HCT116 (cell line): ENCODE measurements at regions not wholly inside any gene's neighbourhood (a gene's known extent, or its start where the extent isn't known, plus 50 kb on each side); places are given as distances from the start of the nearest gene placed in this dataset.

Experiments
- ATAC-seq: fragments of 200-7000 bp; cut with Tn5 transposase; 2 replicates; pipeline ENCODE4 v1.9.1; 2020; ENCODE audit warnings: mild to moderate bottlenecking, moderate library complexity
- BruUV-seq: library from RNA; stranded (reverse); fragments of 400-500 nt; replicated peaks from 2 replicates; lab custom pipeline; 2021; lab: Mats Ljungman, UMichigan
- CTCF ChIA-PET: fragments of 300-600 bp; sonication (Branson Sonifier 250); formaldehyde crosslinking; loops from one replicate; lab custom pipeline; 2021; ENCODE audit warnings: antibody characterized with exemption; lab: Charles Lee
- POLR2A ChIA-PET: fragments of 300-600, 350-600 bp; sonication (Branson Sonifier 250); formaldehyde crosslinking; loops from one replicate; lab custom pipeline; 2021; ENCODE audit warnings: antibody characterized with exemption; lab: Charles Lee
- RAD21 ChIA-PET, 2 experiments: fragments of 300-600 bp; sonication (Branson Sonifier 250); formaldehyde crosslinking; loops; one replicate each; lab custom pipeline; 2023; ENCODE audit warnings: low total read pairs in 2 of 2; ENCODE audit not compliant: uncharacterized antibody in 2 of 2, unreplicated experiment in 2 of 2, low non-redundant PET in 1 of 2; lab: Charles Lee
- DNase-seq: peaks from one replicate; pipeline ENCODE4 v3.0.0-alpha.2; 2010; ENCODE audit warnings: low read depth, low spot score
- H2AFZ ChIP-seq: fragments of 200-600 bp; shearing (Covaris generic), sonication (generic); 2 replicates; pipeline ENCODE4 v1.6.1; 2017; ENCODE audit warnings: low read depth, mixed run types, mixed read lengths, antibody characterized with exemption, low read length; ENCODE audit not compliant: poor library complexity, severe bottlenecking
- H3K27ac ChIP-seq: 2 replicates; pipeline ENCODE4 v1.5.1; 2012; ENCODE audit warnings: low read depth, low read length
- H3K27me3 ChIP-seq: fragments of 200-600 bp; sonication (generic); 2 replicates; pipeline ENCODE4 v1.6.1; 2016; ENCODE audit warnings: mixed run types, low read length, mixed read lengths; ENCODE audit not compliant: insufficient read depth
- H3K36me3 ChIP-seq, 2 experiments: fragments of 200-500 bp in 1 of 2; fragments of 200-600 bp in 1 of 2; sonication (Bioruptor generic) in 1 of 2; sonication (generic) in 1 of 2; 2 replicates each; pipeline versions ENCODE4 v1.5.1 to v1.6.1; 2014 to 2016; ENCODE audit warnings: low read length in 2 of 2, inconsistent platforms in 1 of 2, mixed read lengths in 1 of 2, mixed run types in 1 of 2; ENCODE audit not compliant: insufficient read depth in 2 of 2, control insufficient read depth in 1 of 2
- H3K4me1 ChIP-seq, 2 experiments: fragments of 200-600 bp in 1 of 2; sonication (generic) in 1 of 2; 2 replicates each; pipeline versions ENCODE4 v1.5.1 to v1.6.1; 2012 to 2017; ENCODE audit warnings: low read length in 2 of 2, inconsistent platforms in 1 of 2, mild to moderate bottlenecking in 1 of 2, mixed read lengths in 1 of 2, mixed run types in 1 of 2, moderate library complexity in 1 of 2; ENCODE audit not compliant: insufficient read depth in 2 of 2, control insufficient read depth in 1 of 2
- H3K4me2 ChIP-seq: fragments of 200-600 bp; sonication (generic); 2 replicates; pipeline ENCODE4 v1.6.1; 2017; ENCODE audit warnings: mixed run types, low read length, mixed read lengths
- H3K4me3 ChIP-seq, 2 experiments: fragments of 200-600 bp in 1 of 2; sonication (generic) in 1 of 2; replicated peaks in 1 of 2; 2 replicates each; pipeline ENCODE4 v1.5.1; 2011 to 2016; ENCODE audit warnings: low read length in 2 of 2, control low read depth in 1 of 2, low read depth in 1 of 2, mild to moderate bottlenecking in 1 of 2, mixed read lengths in 1 of 2, mixed run types in 1 of 2
- H3K79me2 ChIP-seq: fragments of 200-600 bp; sonication (generic); 2 replicates; pipeline ENCODE4 v1.6.1; 2017; ENCODE audit warnings: mild to moderate bottlenecking, mixed run types, low read length, moderate library complexity, mixed read lengths; ENCODE audit not compliant: insufficient read depth
- H3K9ac ChIP-seq: fragments of 200-600 bp; sonication (generic); 2 replicates; pipeline ENCODE4 v1.6.1; 2016; ENCODE audit warnings: low read length, mixed read lengths
- H3K9me2 ChIP-seq: fragments of 200-600 bp; sonication (generic), shearing (Covaris generic); 2 replicates; pipeline ENCODE4 v1.6.1; 2017; ENCODE audit warnings: mixed run types, mild to moderate bottlenecking, moderate library complexity; ENCODE audit not compliant: insufficient read depth
- H3K9me3 ChIP-seq, 2 experiments: fragments of 200-500 bp in 1 of 2; fragments of 200-600 bp in 1 of 2; sonication (Bioruptor generic) in 1 of 2; sonication (generic) in 1 of 2; 2 replicates each; pipeline ENCODE4 v1.6.1; 2014 to 2017; ENCODE audit warnings: low read length in 2 of 2, mixed read lengths in 2 of 2, inconsistent platforms in 1 of 2, low read depth in 1 of 2, mild to moderate bottlenecking in 1 of 2, mixed run types in 1 of 2, moderate library complexity in 1 of 2; ENCODE audit not compliant: control insufficient read depth in 1 of 2, insufficient read depth in 1 of 2
- H4K20me1 ChIP-seq: fragments of 200-600 bp; sonication (generic), shearing (Covaris generic); 2 replicates; pipeline ENCODE4 v1.6.1; 2017; ENCODE audit warnings: mixed run types, mild to moderate bottlenecking, moderate library complexity; ENCODE audit not compliant: insufficient read depth
- ATF3 ChIP-seq: IDR thresholded peaks from 2 replicates; pipeline ENCODE4 v1.6.1; 2012
- CEBPB ChIP-seq: IDR thresholded peaks from 2 replicates; pipeline ENCODE4 v1.6.1; 2012; ENCODE audit warnings: low read depth
- EGR1 ChIP-seq: IDR thresholded peaks from 2 replicates; pipeline ENCODE4 v1.6.1; 2012; ENCODE audit warnings: low read depth
- JUND ChIP-seq: IDR thresholded peaks from 2 replicates; pipeline ENCODE4 v1.6.1; 2012
- POLR2A ChIP-seq: IDR thresholded peaks from 2 replicates; pipeline ENCODE4 v1.7.0; 2011; ENCODE audit warnings: borderline replicate concordance; ENCODE audit not compliant: insufficient read depth, insufficient read length; ENCODE audit errors: extremely low read depth
- RAD21 ChIP-seq: IDR thresholded peaks from 2 replicates; pipeline ENCODE4 v1.6.1; 2012; ENCODE audit warnings: low read depth, mild to moderate bottlenecking
- SIN3A ChIP-seq: IDR thresholded peaks from 2 replicates; pipeline ENCODE4 v1.6.1; 2012; ENCODE audit warnings: low read depth
- TCF7L2 ChIP-seq: IDR thresholded peaks from 2 replicates; pipeline ENCODE4 v1.7.0; 2011; ENCODE audit warnings: borderline replicate concordance, inconsistent platforms; ENCODE audit not compliant: insufficient read depth, insufficient read length; ENCODE audit errors: extremely low read depth
- YY1 ChIP-seq: IDR thresholded peaks from 2 replicates; pipeline ENCODE4 v1.6.1; 2011; ENCODE audit warnings: low read length, low read depth, moderate library complexity, mild to moderate bottlenecking; ENCODE audit not compliant: insufficient replicate concordance; ENCODE audit errors: extremely low read depth
- ZFX ChIP-seq: fragments of 450-650 bp; IDR thresholded peaks from 2 replicates; pipeline ENCODE4 v1.6.1; 2017
- ZNF274 ChIP-seq: fragments of 200-500 bp; sonication (Bioruptor generic); IDR thresholded peaks from 2 replicates; pipeline ENCODE4 v1.6.1; 2014; ENCODE audit warnings: mild to moderate bottlenecking, low read depth, low read length, inconsistent platforms
- intact Hi-C: fragments of 100-400 bp; cut with micrococcal nuclease; formaldehyde crosslinking; loops from 2 replicates; pipeline ENCODE4 v1.10.0; 2022
- TF ChIP-seq, protein P1 (sequence below): IDR thresholded peaks from 2 replicates; pipeline ENCODE4 v1.6.1; 2011; ENCODE audit warnings: mild to moderate bottlenecking, low read length, moderate library complexity; ENCODE audit not compliant: insufficient replicate concordance; ENCODE audit errors: extremely low read depth

DNA sequence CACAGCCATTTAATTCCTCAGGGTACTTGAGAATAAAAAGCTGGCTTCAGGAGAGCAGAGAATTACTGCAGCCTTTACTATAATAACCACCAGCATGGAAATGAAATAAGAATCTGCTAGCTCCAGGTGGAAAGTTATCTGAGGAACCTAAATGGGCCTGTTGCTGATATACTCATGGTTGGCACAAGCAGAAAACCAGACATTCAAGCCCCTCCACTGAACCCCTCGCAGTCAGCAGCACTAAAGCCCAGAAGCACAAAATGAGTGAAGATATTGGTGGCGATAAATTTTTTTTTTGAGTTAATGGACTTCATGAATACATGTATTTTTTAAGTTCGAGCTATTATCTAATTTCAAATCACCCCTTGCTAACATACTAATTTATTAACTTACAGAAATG is 303.9 kb upstream of the NRP1 start:
- Histone ChIP-seq H4K20me1 (no peaks in the 10 kb centered on the region), H3K9me3 (no peaks in the 10 kb centered on the region), H3K27ac (no peak overlapping the region), H3K4me1 (no peaks in the 10 kb centered on the region), H2AFZ (no peak overlapping the region), H3K79me2 (no peaks in the 10 kb centered on the region), H3K9me2 (no peaks in the 10 kb centered on the region), H3K4me2 (no peak overlapping the region), H3K27me3 (no peaks in the 10 kb centered on the region), H3K36me3 (no peaks in the 10 kb centered on the region), H3K9ac (no peak overlapping the region), H3K4me3 (no peak overlapping the region)
- ChIA-PET POLR2A (no interaction called here), CTCF (no interaction called here), RAD21 (no interaction called here)
- TF ChIP-seq EGR1 (no peak), RAD21 (no peak), POLR2A (no peak), ZFX (no peak), CEBPB (no peak), TCF7L2 (no peak), ATF3 (no peak), JUND (no peak), ZNF274 (no peak), YY1 (no peak), SIN3A (no peak)
- TF ChIP-seq, protein P1, sequence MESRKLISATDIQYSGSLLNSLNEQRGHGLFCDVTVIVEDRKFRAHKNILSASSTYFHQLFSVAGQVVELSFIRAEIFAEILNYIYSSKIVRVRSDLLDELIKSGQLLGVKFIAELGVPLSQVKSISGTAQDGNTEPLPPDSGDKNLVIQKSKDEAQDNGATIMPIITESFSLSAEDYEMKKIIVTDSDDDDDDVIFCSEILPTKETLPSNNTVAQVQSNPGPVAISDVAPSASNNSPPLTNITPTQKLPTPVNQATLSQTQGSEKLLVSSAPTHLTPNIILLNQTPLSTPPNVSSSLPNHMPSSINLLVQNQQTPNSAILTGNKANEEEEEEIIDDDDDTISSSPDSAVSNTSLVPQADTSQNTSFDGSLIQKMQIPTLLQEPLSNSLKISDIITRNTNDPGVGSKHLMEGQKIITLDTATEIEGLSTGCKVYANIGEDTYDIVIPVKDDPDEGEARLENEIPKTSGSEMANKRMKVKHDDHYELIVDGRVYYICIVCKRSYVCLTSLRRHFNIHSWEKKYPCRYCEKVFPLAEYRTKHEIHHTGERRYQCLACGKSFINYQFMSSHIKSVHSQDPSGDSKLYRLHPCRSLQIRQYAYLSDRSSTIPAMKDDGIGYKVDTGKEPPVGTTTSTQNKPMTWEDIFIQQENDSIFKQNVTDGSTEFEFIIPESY = no peak
- DNase-seq (no peak), ATAC-seq (no peak)
- no TSS peak for BruUV-seq
- intact Hi-C loops = no loop called here
